ENCODE measurements at regions not wholly inside any gene's neighbourhood (a gene's known extent, or its start where the extent isn't known, plus 50 kb on each side); places are given as distances from the start of the nearest gene placed in this dataset.
A peak's percentile ranks its signal among the peaks of the same experiment; 100 is the strongest.

DNA sequence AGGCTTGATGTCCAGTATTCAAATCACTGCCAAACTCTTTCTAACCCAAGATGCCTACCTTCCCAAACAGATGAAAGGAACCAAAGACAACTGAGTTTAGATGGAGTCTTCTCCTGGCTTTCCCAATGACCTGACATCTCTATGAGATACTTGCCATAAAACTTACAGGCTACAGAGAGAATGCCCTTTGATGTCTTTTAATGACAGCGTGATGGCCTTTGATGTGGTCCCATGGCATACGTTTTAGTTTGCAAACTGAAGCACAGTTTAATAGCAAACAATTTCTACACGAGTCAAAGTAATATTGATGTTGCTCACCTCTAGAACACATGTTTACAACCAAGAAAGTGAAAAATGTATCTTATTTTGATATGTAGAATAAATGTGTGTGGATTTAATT, 73.2 kb downstream of the ZIC4 start:
- no peak for TF ChIP-seq TAF1 (IDR thresholded peaks at IDR 0.05; ENCODE audit: borderline replicate concordance, insufficient read depth, low read length)
- TF ChIP-seq FOXP2 (optimal IDR thresholded peaks at IDR 0.05; ENCODE audit: borderline replicate concordance, extremely low read depth, extremely low read length, insufficient read depth) = no peak
- TF ChIP-seq SIN3A (IDR thresholded peaks at IDR 0.05; ENCODE audit: borderline replicate concordance, insufficient read depth, low read length) = no peak
- TF ChIP-seq REST (IDR thresholded peaks at IDR 0.05; ENCODE audit: insufficient read depth in 1 of 2, low read depth in 2 of 2, low read length in 2 of 2) = no peak
- no peak for TF ChIP-seq POLR2AphosphoS5 (IDR thresholded peaks at IDR 0.05; ENCODE audit: low read depth, low read length)

DNA sequence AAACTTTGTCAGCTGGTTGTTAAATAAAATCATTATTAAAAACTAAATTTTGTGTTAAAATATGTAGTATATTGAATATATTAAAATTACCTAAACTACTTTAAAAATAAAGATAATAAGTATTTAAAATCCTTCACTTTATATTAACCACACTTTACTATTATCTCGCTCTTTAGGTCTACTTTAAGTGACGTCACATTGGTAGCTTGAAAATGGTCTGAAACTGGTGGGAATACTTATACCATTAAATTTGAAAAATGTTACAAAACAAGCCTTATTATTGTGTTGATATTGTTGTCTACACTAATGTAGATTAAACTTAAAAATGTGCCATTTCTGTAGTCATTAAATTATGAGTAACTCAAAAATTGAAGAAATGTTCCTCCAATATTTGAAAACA, 77.6 kb downstream of the ZIC4 start:
- TF ChIP-seq SIN3A (IDR thresholded peaks at IDR 0.05; ENCODE audit: borderline replicate concordance, insufficient read depth, low read length) = no peak
- TF ChIP-seq FOXP2 (optimal IDR thresholded peaks at IDR 0.05; ENCODE audit: borderline replicate concordance, extremely low read depth, extremely low read length, insufficient read depth) = no peak
- no peak for TF ChIP-seq REST (IDR thresholded peaks at IDR 0.05; ENCODE audit: insufficient read depth in 1 of 2, low read depth in 2 of 2, low read length in 2 of 2)
- no peak for TF ChIP-seq POLR2AphosphoS5 (IDR thresholded peaks at IDR 0.05; ENCODE audit: low read depth, low read length)
- no peak for TF ChIP-seq TAF1 (IDR thresholded peaks at IDR 0.05; ENCODE audit: borderline replicate concordance, insufficient read depth, low read length)

DNA sequence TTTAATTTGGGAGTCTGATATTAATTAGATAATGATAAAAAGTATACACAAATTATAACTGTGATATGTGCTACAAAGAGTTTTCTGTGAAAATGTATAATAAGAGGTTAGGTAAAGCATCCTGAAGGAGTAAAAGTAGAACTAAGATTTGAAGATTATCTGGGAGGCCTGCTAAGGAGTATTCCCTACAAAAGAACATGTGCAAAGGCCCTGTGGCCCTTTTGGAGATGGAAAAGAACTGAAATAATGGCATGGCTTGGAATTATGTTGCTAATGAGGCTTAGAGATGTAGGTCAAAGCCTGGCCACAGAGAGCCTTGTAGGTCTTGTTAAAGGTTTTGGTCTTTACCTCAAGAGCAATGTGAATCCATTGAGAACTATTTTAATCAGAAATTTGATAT, 82.0 kb downstream of the ZIC4 start:
- TF ChIP-seq POLR2AphosphoS5 (IDR thresholded peaks at IDR 0.05; ENCODE audit: low read depth, low read length) (no peak), SIN3A (IDR thresholded peaks at IDR 0.05; ENCODE audit: borderline replicate concordance, insufficient read depth, low read length) (no peak), TAF1 (IDR thresholded peaks at IDR 0.05; ENCODE audit: borderline replicate concordance, insufficient read depth, low read length) (no peak), FOXP2 (optimal IDR thresholded peaks at IDR 0.05; ENCODE audit: borderline replicate concordance, extremely low read depth, extremely low read length, insufficient read depth) (no peak), REST (IDR thresholded peaks at IDR 0.05; ENCODE audit: insufficient read depth in 1 of 2, low read depth in 2 of 2, low read length in 2 of 2) (no peak)

GRCh38 chr3:147318900-147319299, 87.4 kb downstream of the ZIC4 start:
- TF ChIP-seq REST (IDR thresholded peaks at IDR 0.05; ENCODE audit: insufficient read depth in 1 of 2, low read depth in 2 of 2, low read length in 2 of 2) = peak; percentile 37 to 87; a peak in 3 of 4 replicates
- TF ChIP-seq FOXP2 (optimal IDR thresholded peaks at IDR 0.05; ENCODE audit: borderline replicate concordance, extremely low read depth, extremely low read length, insufficient read depth) = no peak
- no peak for TF ChIP-seq SIN3A (IDR thresholded peaks at IDR 0.05; ENCODE audit: borderline replicate concordance, insufficient read depth, low read length)
- TF ChIP-seq TAF1 (IDR thresholded peaks at IDR 0.05; ENCODE audit: borderline replicate concordance, insufficient read depth, low read length) = no peak
- no peak for TF ChIP-seq POLR2AphosphoS5 (IDR thresholded peaks at IDR 0.05; ENCODE audit: low read depth, low read length)

GRCh38 chr3:147313513-147313912, 92.8 kb downstream of the ZIC4 start:
- no peak for TF ChIP-seq REST (IDR thresholded peaks at IDR 0.05; ENCODE audit: insufficient read depth in 1 of 2, low read depth in 2 of 2, low read length in 2 of 2)
- TF ChIP-seq SIN3A (IDR thresholded peaks at IDR 0.05; ENCODE audit: borderline replicate concordance, insufficient read depth, low read length) = no peak
- no peak for TF ChIP-seq FOXP2 (optimal IDR thresholded peaks at IDR 0.05; ENCODE audit: borderline replicate concordance, extremely low read depth, extremely low read length, insufficient read depth)
- no peak for TF ChIP-seq TAF1 (IDR thresholded peaks at IDR 0.05; ENCODE audit: borderline replicate concordance, insufficient read depth, low read length)

Data from PFSK-1 (cell line).